A549 (cell line): ENCODE measurements at regions not wholly inside any gene's neighbourhood (a gene's known extent, or its start where the extent isn't known, plus 50 kb on each side); places are given as distances from the start of the nearest gene placed in this dataset.
"Not testable (repeated sequence)": the region's sequence is repeated elsewhere in the genome, so short reads cannot be mapped to it uniquely, and the experiment has no call there.

Source experiments
- BCL3 ChIP-seq: fragments of >200 bp; sonication (Bioruptor Twin); formaldehyde crosslinking; IDR thresholded peaks from 3 replicates; pipeline ENCODE4 v1.6.1; 2016
- CTCF ChIP-seq: fragments of >200 bp; sonication (Bioruptor Twin); formaldehyde crosslinking; IDR thresholded peaks from 3 replicates; pipeline ENCODE4 v1.5.1; 2016
- EP300 ChIP-seq, 2 experiments: fragments of >200 bp; sonication (Bioruptor Twin); formaldehyde crosslinking; IDR thresholded peaks; 2 replicates in 1 of 2; 3 replicates in 1 of 2; pipeline ENCODE4 v1.6.1; 2016 to 2017
- FOSL2 ChIP-seq, 2 experiments: fragments of 450-650 bp in 1 of 2; fragments of >200 bp in 1 of 2; sonication (Bioruptor Twin) in 1 of 2; formaldehyde crosslinking; IDR thresholded peaks; 2 replicates each; pipeline versions ENCODE4 v1.5.0 to v1.6.1; 2016 to 2020; ENCODE audit warnings: mild to moderate bottlenecking in 1 of 2, moderate library complexity in 1 of 2
- HOXA7 ChIP-seq: fragments of 250-450 bp; sonication (Bioruptor Pico); IDR thresholded peaks from 2 replicates; pipeline ENCODE4 v1.5.0; 2020; ENCODE audit warnings: mild to moderate bottlenecking, moderate library complexity
- JUN ChIP-seq, 2 experiments: fragments of >200 bp; sonication (Bioruptor Twin); formaldehyde crosslinking; IDR thresholded peaks; 2 replicates in 1 of 2; 3 replicates in 1 of 2; pipeline ENCODE4 v1.6.1; 2016 to 2017
- JUNB ChIP-seq: fragments of >200 bp; sonication (Bioruptor Twin); formaldehyde crosslinking; IDR thresholded peaks from 2 replicates; pipeline ENCODE4 v1.6.1; 2016
- MYC ChIP-seq: IDR thresholded peaks from 2 replicates; pipeline ENCODE4 v1.6.1; 2012; ENCODE audit warnings: mild to moderate bottlenecking, inconsistent platforms, low read length, improper control_type of control experiment, borderline replicate concordance
- NPAS2 ChIP-seq: fragments of 250-450 bp; sonication (Bioruptor Pico); IDR thresholded peaks from 2 replicates; pipeline ENCODE4 v1.8.0; 2022; ENCODE audit warnings: mild to moderate bottlenecking, moderate library complexity, borderline replicate concordance
- PBX3 ChIP-seq: IDR thresholded peaks from 2 replicates; pipeline ENCODE4 v1.6.1; 2012
- POLR2A ChIP-seq: IDR thresholded peaks from 2 replicates; pipeline ENCODE4 v1.6.1; 2012; ENCODE audit warnings: mild to moderate bottlenecking, low read length
- SMC3 ChIP-seq: fragments of >200 bp; sonication (Bioruptor Twin); formaldehyde crosslinking; IDR thresholded peaks from 3 replicates; pipeline ENCODE4 v1.6.1; 2018; ENCODE audit warnings: inconsistent platforms
- ZSCAN20 ChIP-seq: fragments of 250-450 bp; sonication (Bioruptor Pico); IDR thresholded peaks from 2 replicates; pipeline ENCODE4 v1.8.0; 2022; ENCODE audit warnings: mild to moderate bottlenecking, moderate library complexity

GRCh38 chr11:71746263-71746662, 86.7 kb upstream of the DEFB108B start:
- not testable (repeated sequence) for TF ChIP-seq PBX3; BCL3; JUN (IDR thresholded peaks at IDR 0.05); CTCF; EP300 (IDR thresholded peaks at IDR 0.05); ZSCAN20; NPAS2 (CRISPR knock-in tag); MYC; POLR2A; HOXA7; FOSL2 (IDR thresholded peaks at IDR 0.05); FOSL2 (CRISPR knock-in tag; IDR thresholded peaks at IDR 0.05); SMC3; JUNB
